Activated naive CD4-positive, alpha-beta T cell treated with anti-CD3 and anti-CD28 coated beads for 36 hours (primary cell): ENCODE measurements at regions not wholly inside any gene's neighbourhood (a gene's known extent, or its start where the extent isn't known, plus 50 kb on each side); places are given as distances from the start of the nearest gene placed in this dataset.

Experiments
- CTCF ChIA-PET: fragments of 350-600 bp; sonication (Branson Sonifier 250); formaldehyde crosslinking; loops from one replicate; lab custom pipeline; 2021; ENCODE audit warnings: antibody characterized with exemption; lab: Charles Lee
- DNase-seq: peaks from one replicate; pipeline ENCODE4 v3.0.0-alpha.2; 2020
- H3K27ac Mint-ChIP-seq: one replicate; pipeline ENCODE4 v1.8.0; 2021; ENCODE audit warnings: mild to moderate bottlenecking, mixed read lengths
- H3K27me3 Mint-ChIP-seq: one replicate; pipeline ENCODE4 v1.8.0; 2021; ENCODE audit warnings: low read depth, mixed read lengths
- H3K36me3 Mint-ChIP-seq: one replicate; pipeline ENCODE4 v1.8.0; 2021; ENCODE audit warnings: low read depth, mixed read lengths
- H3K4me1 Mint-ChIP-seq: one replicate; pipeline ENCODE4 v1.8.0; 2021; ENCODE audit warnings: low read depth, mixed read lengths
- H3K4me3 Mint-ChIP-seq: one replicate; pipeline ENCODE4 v1.8.0; 2021; ENCODE audit warnings: mild to moderate bottlenecking, moderate library complexity, mixed read lengths
- H3K9me3 Mint-ChIP-seq: one replicate; pipeline ENCODE4 v1.8.0; 2021; ENCODE audit warnings: mixed read lengths
- intact Hi-C: fragments of 100-400 bp; cut with micrococcal nuclease; formaldehyde crosslinking; loops from one replicate; pipeline ENCODE4 v1.15.1; 2023

- Mint-ChIP-seq H3K27me3 (no peaks in the 10 kb centered on the region), H3K9me3 (peaks cover 27% of the 10 kb centered on the region), H3K36me3 (peaks cover 11% of the 10 kb centered on the region), H3K4me3 (no peak overlapping the region), H3K4me1 (no peaks in the 10 kb centered on the region), H3K27ac (no peak overlapping the region)
- intact Hi-C loops = no loop called here
- CTCF ChIA-PET = interaction anchor here (0.7 kb wide), 1 partner anchor 72 kb away, joined by 3 read pairs; no protein-coding TSS in a partner anchor
- no peak for DNase-seq
Observed at GRCh38 chr6:130274007-130274406, 51.3 kb upstream of the SAMD3 start.
